ENCODE measurements at regions not wholly inside any gene's neighbourhood (a gene's known extent, or its start where the extent isn't known, plus 50 kb on each side); places are given as distances from the start of the nearest gene placed in this dataset.

GRCh38 chrX:39984191-39984956 lies 113.4 kb downstream of the BCOR start:
- no peak for TF ChIP-seq CTCF (IDR thresholded peaks at IDR 0.05)
- no peak for TF ChIP-seq POLR2A (IDR thresholded peaks at IDR 0.05)

Measured in body of pancreas (tissue), 4 donors.